HFF-Myc (cell line): ENCODE measurements at regions not wholly inside any gene's neighbourhood (a gene's known extent, or its start where the extent isn't known, plus 50 kb on each side); places are given as distances from the start of the nearest gene placed in this dataset.

ENCODE experiments used
- DNase-seq: peaks from one replicate; pipeline ENCODE4 v3.0.0-alpha.2; 2011; ENCODE audit warnings: low read depth; ENCODE audit errors: extremely low read depth
- H3K4me3 ChIP-seq: replicated peaks from 2 replicates; pipeline ENCODE4 v1.5.1; 2011; ENCODE audit warnings: low read depth, mild to moderate bottlenecking, control low read depth, low read length
- TF ChIP-seq, protein P1 (sequence below): IDR thresholded peaks from 2 replicates; pipeline ENCODE4 v1.5.1; 2012; ENCODE audit warnings: mild to moderate bottlenecking, low read depth, low read length, control low read depth; ENCODE audit errors: missing control alignments

GRCh38 chr7:22676385-22676784 lies 50.6 kb upstream of the IL6 start:
- H3K4me3 ChIP-seq: no peak overlapping the region
- no peak for DNase-seq

DNA sequence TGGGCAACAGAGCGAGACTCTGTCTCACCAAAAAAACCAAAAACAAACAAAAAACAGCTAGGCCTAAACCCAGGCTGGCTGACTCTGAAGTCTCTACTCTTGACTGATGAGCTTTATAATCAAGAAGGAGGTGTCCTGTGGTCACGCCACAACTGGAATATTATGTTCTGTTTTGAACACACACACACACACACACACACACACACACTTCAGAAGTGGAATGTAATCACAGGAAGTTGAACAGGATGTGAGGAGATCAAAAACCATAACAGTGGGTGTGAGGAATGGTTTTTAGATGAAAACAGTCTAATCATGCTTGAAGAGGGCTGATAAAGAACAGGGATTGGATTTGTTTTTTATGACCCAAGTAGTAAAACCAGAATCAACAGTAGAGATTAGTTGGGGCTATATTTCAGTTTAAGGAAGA lies 51.1 kb upstream of the IL6 start:
- TF ChIP-seq, protein P1, sequence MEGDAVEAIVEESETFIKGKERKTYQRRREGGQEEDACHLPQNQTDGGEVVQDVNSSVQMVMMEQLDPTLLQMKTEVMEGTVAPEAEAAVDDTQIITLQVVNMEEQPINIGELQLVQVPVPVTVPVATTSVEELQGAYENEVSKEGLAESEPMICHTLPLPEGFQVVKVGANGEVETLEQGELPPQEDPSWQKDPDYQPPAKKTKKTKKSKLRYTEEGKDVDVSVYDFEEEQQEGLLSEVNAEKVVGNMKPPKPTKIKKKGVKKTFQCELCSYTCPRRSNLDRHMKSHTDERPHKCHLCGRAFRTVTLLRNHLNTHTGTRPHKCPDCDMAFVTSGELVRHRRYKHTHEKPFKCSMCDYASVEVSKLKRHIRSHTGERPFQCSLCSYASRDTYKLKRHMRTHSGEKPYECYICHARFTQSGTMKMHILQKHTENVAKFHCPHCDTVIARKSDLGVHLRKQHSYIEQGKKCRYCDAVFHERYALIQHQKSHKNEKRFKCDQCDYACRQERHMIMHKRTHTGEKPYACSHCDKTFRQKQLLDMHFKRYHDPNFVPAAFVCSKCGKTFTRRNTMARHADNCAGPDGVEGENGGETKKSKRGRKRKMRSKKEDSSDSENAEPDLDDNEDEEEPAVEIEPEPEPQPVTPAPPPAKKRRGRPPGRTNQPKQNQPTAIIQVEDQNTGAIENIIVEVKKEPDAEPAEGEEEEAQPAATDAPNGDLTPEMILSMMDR: no peak
- no peak overlapping the region for H3K4me3 ChIP-seq
- DNase-seq: peak; percentile 39

More at GRCh38 chr7:22676385-22676784, 50.6 kb upstream of the IL6 start:
- TF ChIP-seq, protein P1: no peak

DNA sequence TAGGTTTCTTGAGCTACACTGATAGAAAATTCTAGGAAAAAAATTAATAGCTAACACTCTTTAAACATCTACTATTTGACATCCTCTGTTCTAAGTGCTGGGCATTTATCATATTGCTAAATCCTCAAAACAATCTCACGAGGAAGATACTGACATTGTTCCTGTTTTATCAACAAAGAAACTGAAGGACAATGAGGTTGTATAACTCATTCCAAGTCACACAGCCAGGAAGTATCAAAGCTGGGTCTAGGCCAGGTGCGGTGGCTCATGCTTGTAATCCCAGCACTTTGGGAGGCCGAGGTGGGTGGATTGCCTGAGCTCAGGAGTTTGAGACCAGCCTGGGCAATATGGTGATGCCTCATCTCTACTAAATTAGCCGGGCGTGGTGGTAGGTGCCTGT lies 51.6 kb upstream of the IL6 start:
- H3K4me3 ChIP-seq: no peak overlapping the region
- TF ChIP-seq, protein P1: no peak
- DNase-seq: no peak

GRCh38 chr7:22672846-22673680 lies 53.9 kb upstream of the IL6 start:
- TF ChIP-seq, protein P1: no peak
- DNase-seq: no peak
- no peak overlapping the region for H3K4me3 ChIP-seq

GRCh38 chr7:22671177-22671879 lies 55.7 kb upstream of the IL6 start:
- TF ChIP-seq, protein P1: no peak
- no peak for DNase-seq
- H3K4me3 ChIP-seq: no peak overlapping the region

DNA sequence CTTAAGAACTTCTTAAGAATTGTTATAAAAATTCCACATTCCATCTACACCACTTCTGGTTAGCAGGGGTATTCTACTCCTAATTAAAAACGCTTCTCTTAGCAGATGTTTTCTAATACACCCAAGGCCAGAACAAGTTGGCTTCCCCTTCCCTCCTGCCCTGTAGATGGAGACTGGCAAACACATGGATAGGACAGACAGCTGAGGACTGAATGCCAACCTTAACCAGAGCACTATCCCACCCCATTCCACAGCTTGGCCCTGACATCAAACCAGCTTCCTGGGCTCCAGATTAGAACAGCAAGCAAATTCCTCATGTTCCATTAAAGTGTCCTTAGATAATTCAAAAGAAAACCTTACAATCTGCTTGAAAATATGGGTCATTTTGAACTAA lies 56.6 kb upstream of the IL6 start:
- no peak for DNase-seq
- TF ChIP-seq, protein P1: no peak
- no peak overlapping the region for H3K4me3 ChIP-seq
